GM18511 (cell line): ENCODE measurements at regions not wholly inside any gene's neighbourhood (a gene's known extent, or its start where the extent isn't known, plus 50 kb on each side); places are given as distances from the start of the nearest gene placed in this dataset.

Experiments
- ATAC-seq: cut with Tn5 transposase; IDR thresholded peaks from one replicate; pipeline ENCODE4 v1.9.1; 2021; ENCODE audit warnings: mild to moderate bottlenecking, moderate library complexity; ENCODE audit not compliant: unreplicated experiment

- no peak for ATAC-seq
These were observed 516.7 kb upstream of the CELF2 start for GRCh38 chr10:10500937-10501336.

- ATAC-seq, result no peak
These were observed 513.9 kb upstream of the CELF2 start for GRCh38 chr10:10503772-10504171.

- no peak for ATAC-seq
These were observed 509.5 kb upstream of the CELF2 start for GRCh38 chr10:10508211-10508610.

DNA sequence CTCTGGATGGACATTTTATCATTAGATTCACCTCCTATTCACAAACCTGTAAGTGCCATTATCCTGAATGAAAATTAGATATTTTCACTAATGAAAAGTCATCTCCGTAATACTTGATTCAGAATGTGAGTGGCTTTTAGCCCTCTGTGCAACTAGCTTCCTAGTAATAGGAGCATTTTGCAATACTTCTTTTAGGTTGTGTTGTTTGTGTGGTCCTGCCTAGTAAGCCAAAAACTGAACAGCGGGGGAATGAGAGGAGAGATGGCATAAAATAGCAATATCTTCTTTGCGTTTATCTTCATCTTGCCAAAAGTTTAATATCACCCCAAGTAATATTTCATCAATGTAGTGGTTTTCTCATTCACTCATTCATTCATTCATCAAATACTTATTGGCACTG lies 507.5 kb upstream of the CELF2 start:
- no peak for ATAC-seq

- no peak for ATAC-seq
These were observed 504.6 kb upstream of the CELF2 start for GRCh38 chr10:10513067-10513466.

DNA sequence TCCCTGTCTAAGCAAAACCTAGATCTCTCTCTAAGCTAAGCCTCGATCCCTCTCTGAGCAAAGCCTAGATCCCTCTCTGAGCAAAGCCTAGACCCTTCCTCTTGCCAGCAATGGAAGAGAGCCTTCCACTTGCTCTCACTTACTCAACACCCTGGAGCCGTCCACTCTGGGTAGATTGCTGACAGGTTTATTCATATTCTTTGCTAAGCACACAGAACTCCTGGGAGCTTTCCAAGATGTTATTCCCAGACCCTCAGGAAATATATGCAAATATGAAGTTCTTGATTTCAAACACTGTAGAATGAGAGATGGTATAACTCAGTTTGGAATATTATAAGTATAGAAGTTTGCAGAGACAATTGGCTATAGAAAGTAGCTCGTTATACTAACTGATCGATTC lies 503.8 kb upstream of the CELF2 start:
- ATAC-seq, result no peak

- ATAC-seq, result no peak
These were observed 502.9 kb upstream of the CELF2 start for GRCh38 chr10:10514797-10515196.

- ATAC-seq, result no peak
These were observed 502.0 kb upstream of the CELF2 start for GRCh38 chr10:10515479-10516204.

DNA sequence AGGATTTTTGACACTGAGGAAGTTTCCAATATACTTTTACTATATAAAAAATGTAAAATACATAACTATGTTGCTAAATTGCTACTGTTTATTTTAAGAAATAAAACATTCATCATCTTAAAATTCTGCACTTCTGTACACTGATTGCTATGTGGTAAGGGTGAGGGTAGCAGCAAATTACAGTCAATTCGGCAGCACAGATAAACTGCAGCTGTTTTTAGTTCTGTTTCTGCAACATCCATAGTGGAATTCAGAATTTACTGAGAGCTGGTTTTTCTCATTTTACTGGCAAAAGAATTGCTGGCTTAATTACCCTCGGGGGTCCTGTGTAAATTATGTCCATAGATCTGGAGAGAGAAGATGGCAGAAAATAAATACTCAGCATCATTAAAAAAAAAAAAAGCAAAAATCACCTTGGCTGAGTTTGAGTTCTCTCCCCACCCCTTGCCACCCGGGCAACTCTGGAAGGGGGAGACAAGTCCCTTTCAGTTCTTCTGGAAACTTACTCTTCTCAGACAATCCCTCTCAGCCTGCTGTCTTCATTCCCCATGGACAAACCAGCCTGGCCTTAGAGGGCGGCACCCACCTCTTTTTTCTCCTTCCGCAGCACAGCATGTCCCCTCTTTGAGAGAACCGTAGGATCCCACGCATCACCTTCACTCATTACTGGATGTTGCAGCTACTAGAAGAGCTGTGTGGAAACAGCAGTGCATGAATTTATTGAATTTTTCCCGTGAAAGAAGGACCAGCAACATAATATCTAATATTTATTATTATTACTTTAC lies 501.1 kb upstream of the CELF2 start:
- no peak for ATAC-seq

GRCh38 chr10:10517866-10518265 lies 499.8 kb upstream of the CELF2 start:
- no peak for ATAC-seq

- no peak for ATAC-seq
These were observed 498.0 kb upstream of the CELF2 start for GRCh38 chr10:10519674-10520073.

DNA sequence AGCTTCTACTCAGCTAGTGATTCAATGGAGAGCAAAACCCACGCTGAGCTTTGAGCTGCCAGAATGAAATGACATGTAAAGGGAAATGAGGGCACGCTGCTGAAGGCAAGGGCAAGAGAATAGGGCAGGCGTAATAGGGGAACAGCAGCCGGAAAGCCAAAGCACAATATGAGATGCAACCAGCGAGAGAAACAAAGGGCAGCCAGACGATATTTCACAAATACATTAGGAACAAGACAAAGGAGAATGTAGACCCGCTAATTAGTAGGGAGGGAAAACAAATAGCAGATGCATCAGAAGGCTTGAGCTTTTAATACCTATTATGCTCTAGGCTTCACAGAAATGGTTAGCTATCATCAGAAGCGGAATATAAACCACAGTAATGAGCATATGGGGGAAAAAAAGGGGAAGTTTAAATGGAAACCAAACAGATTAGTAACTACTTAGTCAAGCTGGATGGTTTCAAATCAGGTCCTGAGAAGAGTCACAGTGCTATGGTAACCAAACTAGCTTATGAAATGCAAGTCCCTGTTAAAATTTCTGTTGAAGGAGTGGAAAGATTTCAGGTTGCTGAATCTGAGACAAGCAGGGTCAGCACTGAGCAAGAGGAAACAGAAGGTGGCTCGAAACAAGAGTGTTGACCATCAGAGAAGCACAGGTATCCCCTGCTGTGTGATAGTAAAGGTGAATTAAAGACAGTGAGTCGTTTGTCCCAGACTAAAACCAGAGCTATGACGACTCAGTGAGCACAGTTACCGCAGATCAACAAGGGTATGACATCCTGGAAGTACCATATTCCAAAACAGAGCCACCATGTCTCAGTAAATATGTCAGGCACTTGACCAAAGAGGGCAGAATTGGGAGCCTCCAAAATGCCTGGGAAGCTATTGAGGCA lies 496.9 kb upstream of the CELF2 start:
- peak; percentile 95 for ATAC-seq

DNA sequence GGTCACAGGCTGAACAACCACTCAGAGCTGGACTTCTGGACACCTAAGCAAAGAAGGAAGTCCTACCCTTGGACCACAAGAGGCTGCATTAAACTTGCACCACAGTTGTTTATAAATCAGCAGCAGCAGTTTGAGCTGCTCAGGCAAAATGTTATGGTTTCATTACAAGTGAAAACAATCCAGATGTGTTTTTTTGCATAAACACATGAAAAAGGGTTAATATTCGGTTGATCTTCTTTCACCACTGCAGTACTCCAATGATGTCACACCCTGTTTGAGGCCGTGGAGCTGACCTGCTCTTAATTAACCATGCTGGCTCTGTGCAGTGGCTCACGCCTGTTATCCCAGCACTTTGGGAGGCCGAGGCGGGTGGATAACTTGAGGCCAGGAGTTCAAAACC lies 490.8 kb upstream of the CELF2 start:
- ATAC-seq, result no peak

DNA sequence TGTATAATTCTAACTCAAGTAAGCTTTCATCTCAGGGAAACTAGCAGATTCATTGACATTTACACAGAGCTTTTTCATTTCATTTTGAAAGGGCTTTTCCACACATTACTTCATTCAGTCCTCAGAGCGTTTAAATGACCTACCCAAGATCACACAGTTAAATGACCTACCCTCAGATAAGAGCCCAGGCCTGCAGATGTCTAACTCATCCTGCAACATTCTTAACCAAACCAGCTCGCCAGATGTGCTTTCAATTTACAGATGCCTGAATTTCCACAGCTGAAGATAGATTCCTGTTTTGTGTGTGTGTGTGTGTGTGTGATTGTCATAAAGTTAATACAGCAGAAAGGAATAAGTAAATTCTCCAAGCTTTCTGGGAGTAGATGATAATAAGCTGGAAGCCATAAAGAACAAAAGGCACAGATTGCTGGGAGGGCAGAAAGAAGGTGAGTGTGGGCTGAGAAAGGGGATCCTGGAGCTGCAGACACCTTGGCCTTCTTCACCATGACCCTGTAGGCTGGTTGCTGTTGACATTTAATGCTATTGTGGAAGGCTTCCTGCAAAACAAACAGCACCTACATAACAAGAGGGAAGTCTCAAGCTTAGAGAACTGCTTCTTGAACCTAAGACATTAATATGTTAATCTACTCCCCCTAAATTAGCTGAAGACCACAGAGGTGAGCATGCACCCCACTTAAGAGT lies 489.7 kb upstream of the CELF2 start:
- ATAC-seq, result no peak

DNA sequence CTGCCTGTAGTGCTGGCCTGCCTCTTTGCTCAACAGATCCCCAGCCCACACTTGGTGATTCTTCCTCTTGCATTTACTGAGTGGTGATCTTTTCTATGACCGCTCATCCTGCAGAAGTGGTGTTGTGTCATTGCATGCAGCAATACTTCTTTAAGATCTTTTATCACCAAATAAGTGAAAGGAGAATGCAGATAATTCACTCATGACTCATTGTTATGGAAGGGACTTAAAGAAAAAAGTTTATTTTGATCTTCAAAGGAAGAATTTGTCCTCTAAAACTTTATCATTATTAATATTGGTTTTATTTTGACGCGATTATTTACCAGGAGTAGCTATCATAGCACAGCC lies 489.1 kb upstream of the CELF2 start:
- no peak for ATAC-seq

DNA sequence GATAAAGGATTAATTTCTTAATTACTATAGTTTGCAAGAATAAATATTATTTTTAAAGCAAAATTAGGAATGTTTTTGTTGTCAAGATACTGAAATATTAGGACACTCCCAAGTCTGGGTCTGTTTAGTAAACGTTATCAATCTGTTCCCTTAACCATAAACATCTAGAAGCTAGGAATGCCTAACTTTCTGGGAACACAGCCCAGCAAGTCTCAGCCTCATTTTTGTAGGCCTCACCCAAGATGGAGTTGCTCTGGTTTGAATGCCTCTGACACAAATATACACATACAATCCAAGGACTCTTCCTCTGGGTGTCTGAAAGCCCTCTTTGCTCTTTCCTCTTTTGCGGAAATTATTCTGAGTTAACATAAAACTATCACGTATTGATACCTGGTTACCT lies 487.4 kb upstream of the CELF2 start:
- ATAC-seq, result no peak

- ATAC-seq, result no peak
These were observed 485.4 kb upstream of the CELF2 start for GRCh38 chr10:10532236-10532635.

DNA sequence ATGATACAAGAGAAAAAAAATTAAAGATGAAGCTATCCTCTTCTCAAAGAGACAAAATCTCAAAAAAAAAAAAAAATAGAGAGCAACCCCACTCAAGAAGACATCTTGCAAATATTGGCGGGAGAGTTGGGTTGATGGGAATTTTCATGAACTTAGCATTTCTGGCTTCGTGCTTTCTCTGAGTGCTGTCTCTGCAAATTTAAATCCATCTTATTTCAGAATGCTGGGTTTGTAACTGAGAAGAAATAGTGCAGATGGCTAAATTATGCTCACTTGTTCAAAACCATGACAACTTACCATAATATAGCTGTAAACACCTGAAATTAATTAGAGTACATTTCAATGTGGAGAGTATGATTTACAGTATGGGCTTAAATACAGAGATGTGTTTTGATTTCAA lies 484.8 kb upstream of the CELF2 start:
- no peak for ATAC-seq

- ATAC-seq, result no peak
These were observed 484.2 kb upstream of the CELF2 start for GRCh38 chr10:10533437-10533836.

DNA sequence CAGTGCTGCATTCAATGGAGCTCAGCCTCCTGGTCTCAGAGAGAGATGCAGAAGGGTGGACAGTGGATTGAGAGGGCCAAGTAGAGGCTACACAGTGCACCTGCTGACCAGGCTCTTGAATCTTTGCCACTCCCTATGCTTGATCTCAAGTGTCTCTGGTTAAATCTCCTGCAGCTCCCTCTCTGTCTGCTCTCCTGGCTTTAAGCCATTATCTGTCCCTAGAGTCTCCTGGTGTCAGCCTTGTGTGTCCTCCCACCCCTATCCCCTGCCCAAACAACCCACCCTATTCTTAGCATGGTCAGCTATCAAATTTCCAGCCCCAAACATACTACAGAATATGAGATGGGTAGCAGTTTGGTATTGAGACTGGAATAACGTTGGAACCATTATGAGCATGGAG lies 479.3 kb upstream of the CELF2 start:
- no peak for ATAC-seq

- no peak for ATAC-seq
These were observed 477.3 kb upstream of the CELF2 start for GRCh38 chr10:10540398-10540797.
